Suprapubic skin (tissue), 3 donors: ENCODE measurements at regions not wholly inside any gene's neighbourhood (a gene's known extent, or its start where the extent isn't known, plus 50 kb on each side); places are given as distances from the start of the nearest gene placed in this dataset.

Experiments used
- CTCF ChIP-seq, 2 donors: fragments of 200-600 bp in 1 of 2; fragments of 450-650 bp in 1 of 2; sonication (generic) in 1 of 2; IDR thresholded peaks; one replicate each; pipeline ENCODE4 v1.5.1; 2016 to 2019; ENCODE audit warnings: antibody characterized with exemption in 2 of 2, mild to moderate bottlenecking in 1 of 2, moderate library complexity in 1 of 2
- POLR2A ChIP-seq, 2 donors: fragments of 450-650 bp; IDR thresholded peaks; one replicate each; pipeline ENCODE4 v1.6.1; 2017; ENCODE audit warnings: antibody characterized with exemption in 2 of 2, mild to moderate bottlenecking in 2 of 2, moderate library complexity in 2 of 2

- no peak for TF ChIP-seq POLR2A (IDR thresholded peaks at IDR 0.05)
- no peak for TF ChIP-seq CTCF (IDR thresholded peaks at IDR 0.05)
Measured at GRCh38 chr2:125207431-125207830, 1182.3 kb downstream of the CNTNAP5 start.
